HG03108 (cell line): ENCODE measurements at regions not wholly inside any gene's neighbourhood (a gene's known extent, or its start where the extent isn't known, plus 50 kb on each side); places are given as distances from the start of the nearest gene placed in this dataset.
A peak's percentile ranks its signal among the peaks of the same experiment; 100 is the strongest.

Source experiments
- ATAC-seq: cut with Tn5 transposase; IDR thresholded peaks from one replicate; pipeline ENCODE4 v1.9.1; 2021; ENCODE audit warnings: moderate library complexity; ENCODE audit not compliant: unreplicated experiment

DNA sequence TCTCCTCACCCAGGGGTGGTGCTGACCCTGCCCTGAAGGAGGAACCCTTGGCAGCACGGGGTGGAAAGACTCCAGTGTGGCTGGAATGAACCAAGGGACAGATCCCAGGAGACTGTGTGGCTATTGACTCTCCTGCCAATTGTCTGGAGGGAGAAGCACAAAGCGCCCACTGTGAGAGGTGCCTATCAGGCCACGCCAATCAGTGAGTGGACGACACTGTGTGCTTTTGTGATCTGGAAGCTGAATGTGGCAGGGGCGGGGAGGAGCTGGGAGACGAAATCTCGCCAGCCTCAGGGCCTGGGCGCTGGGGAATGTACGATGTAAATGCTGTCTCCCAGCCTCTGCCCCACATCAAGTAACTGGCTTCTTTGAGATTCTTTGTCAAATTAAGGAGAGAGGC is 167.1 kb downstream of the ZBTB18 start:
- ATAC-seq, result no peak

DNA sequence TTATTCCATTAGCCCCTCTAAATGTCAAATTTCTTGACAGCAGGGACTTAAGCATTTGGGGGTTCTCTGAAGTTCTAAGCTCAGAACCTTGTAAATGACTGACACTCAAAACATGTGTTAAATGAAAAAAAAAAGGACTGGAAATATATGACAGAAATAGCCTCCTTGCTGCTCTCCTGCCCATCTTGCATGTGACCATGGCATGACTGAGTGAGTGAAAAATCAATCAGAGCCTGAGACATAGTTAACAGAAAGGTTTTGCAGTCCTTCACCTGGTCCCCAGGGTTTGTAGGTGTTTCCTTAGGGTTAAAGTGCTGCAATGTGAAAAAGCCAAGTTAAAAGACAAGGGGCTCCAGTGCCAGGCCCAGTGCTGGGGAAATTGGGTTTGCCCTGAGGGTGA is 168.1 kb downstream of the ZBTB18 start:
- no peak for ATAC-seq

DNA sequence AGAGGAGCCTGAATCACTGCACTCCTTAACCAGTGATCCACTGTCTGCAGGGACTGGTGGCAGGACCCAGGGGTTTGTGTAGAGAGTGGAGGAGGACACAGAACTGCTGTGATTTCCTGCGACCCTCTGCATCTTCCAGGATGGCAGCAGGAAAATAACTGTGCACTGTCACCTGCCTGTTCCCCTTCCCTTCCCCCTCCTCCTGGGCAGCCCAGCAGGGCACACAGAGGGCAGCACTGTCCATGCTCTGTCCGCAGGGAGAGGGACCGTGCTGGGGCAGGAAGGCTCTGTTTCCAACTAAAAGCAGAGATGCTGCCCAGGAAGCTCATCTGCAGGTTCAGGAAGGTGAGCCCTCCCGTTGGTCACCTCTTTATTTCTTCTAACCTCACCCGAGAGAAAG is 168.7 kb downstream of the ZBTB18 start:
- no peak for ATAC-seq

DNA sequence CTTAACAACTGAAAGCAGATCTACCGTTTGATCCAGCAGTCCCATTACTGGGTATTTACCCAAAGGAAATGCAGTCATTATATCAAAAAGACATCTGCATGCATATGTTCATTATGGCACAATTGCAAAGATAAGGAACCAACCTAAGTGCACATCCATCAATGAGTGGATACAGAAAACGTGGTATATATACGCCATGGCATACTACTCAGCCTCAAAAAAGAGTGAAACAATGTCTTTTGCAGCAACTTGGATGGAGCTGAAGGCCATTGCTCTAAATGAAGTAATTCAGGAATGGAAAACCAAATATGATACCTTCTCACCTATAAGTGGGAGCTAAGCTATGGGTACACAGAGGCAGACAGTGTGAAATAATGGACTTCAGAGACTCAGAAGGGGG is 169.3 kb downstream of the ZBTB18 start:
- ATAC-seq, result no peak

DNA sequence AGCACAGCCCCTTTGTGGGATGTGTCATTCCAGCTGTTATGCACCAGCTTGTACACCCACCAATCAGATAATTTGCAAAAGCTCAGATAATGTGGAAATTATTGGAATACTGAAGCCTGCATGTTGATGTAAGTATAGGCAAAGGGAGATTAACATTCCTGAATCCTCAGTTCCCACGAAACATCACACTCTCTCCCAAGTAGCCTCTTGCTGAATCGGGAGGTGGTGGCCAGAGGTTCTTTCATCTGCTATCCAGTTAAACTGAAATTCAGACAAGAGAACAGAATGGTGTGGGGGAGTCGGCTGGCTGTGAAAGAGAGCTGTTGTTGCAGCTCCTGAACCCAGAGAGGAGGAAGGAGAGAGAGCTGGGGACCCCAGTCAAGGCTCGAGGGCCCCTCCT is 170.9 kb downstream of the ZBTB18 start:
- no peak for ATAC-seq

DNA sequence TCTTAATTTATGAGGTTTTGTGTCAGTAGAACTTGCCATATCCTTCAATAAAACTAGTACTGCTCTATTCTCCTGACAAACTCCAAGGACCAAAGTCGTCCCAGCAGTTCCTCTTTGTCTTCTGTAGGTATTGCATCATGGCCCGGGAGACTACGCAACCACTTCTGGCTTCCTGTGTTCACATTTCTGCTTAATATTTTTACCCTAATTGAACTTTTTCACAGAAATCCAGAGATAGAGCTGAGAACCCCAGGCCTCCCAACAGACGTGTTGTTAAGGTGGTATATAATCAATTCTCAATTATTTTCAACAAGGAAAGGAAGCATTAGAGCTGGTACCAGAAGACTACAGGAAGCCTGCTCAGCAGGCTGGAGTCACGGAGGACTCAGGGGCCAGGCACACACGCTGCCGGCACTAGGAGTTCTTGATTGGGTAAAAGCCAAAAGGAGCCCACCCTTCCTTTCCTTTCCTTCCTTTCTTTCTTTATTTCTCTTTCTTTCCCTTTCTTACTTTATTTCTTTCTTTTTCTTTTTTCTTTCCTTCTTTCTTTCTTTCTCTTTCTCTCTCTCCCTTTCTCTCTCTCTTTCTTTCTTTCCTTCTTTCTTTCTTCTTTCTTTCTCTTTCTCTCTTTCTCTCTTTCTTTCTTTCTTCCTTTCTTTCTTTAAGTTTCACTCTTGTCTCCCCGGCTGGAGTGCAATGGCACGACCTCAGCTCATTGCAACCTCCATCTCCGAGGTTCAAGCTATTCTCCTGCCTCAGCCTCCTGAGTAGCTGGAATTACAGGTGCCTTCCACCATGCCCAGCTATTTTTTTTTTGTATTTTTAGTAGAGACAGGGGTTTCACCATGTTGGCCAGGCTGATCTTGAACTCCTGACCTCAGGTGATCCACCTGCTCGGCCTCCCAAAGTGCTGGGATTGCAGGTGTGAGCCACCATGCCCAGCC is 173.7 kb downstream of the ZBTB18 start:
- no peak for ATAC-seq

DNA sequence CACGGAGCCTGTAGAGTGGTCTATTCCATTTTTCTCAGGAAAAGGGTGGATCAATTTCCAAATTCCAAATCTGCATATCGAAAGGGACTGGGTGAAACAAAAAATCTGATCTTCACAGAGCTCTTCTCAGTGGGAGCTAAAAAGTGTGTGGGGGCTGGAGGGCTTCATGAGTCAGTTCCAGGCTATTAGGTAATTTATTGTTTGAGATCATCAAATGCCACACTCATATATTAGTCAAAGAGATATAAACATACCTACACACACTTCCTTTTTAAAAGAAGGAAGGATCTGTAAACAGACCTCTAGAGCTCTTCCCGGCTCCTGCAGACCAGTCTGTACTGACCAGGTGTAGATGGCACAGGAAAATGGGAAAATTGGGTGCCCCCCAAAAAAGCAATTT is 175.4 kb downstream of the ZBTB18 start:
- no peak for ATAC-seq

DNA sequence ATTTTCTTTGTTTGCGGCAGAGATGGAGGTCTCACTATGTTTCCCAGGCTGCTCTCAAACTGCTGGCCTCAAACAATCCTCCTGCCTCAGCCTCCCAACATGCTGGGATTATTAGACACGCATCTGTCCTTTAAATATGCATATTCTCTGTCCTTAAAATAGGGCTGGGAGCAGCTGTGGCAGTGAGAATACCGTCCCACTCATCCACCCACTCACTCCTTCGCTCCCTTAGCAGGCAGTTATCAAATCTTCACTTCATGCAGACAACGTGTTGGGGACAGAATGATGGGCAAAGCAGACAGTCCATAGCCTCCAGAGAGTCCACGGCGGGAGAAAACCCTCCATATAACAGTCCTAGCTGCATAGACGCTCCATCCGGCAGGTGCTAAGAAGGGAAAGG is 179.4 kb downstream of the ZBTB18 start:
- ATAC-seq, result no peak

DNA sequence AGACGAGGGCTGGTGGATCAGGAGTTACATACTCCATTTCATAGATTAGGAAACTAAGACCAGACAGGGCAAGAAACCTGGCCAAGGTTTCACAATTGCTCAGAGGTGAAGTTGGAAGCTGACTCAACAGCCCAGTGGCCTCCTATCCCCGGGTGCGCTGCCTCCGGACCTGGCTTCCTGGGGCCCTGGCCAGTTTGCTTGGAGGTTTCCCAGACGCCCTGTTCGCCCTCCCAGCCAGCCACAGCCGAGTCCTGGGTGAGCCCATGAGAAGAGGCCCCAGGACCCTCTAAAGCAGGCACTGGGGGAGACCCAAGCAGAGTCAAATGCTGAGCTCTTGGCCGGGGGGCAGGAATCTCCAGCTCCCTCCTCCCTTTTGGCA is 180.1 kb downstream of the ZBTB18 start:
- ATAC-seq, result no peak

DNA sequence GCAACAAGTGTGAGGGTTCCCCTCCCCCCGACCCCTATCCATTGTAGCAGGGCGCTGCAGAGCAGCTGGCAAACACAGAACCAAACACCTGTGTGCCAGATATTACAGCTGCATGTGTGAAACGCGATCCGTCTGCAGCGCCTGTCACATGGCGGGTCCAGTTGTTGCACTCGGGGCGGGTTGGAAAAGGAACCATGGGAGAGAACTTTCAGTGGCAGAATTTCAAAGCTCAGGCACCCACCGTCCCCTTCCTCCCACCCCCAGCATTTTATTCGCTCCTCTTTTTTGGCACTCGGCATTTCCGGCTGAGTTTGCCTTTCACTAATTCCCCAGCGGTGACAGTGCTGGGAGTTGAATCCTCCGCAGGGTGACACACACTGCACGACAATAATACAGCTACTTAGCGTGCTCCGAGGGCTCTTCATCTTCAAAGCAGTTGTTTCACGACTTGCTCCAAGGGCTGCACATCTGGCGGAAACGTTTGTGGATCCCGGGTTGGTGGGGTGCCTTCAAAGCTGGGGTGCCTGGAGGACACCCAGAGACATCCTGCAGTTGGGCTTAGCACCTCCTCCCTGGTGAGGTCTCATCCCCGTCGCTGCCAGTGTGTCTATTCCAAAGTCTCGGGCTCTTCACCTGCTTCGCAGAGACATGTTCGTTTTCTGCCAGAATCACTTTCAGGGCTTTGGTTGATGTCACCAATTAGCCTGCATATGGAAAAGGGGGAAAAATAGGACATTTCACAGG is 180.7 kb downstream of the ZBTB18 start:
- ATAC-seq, result no peak

DNA sequence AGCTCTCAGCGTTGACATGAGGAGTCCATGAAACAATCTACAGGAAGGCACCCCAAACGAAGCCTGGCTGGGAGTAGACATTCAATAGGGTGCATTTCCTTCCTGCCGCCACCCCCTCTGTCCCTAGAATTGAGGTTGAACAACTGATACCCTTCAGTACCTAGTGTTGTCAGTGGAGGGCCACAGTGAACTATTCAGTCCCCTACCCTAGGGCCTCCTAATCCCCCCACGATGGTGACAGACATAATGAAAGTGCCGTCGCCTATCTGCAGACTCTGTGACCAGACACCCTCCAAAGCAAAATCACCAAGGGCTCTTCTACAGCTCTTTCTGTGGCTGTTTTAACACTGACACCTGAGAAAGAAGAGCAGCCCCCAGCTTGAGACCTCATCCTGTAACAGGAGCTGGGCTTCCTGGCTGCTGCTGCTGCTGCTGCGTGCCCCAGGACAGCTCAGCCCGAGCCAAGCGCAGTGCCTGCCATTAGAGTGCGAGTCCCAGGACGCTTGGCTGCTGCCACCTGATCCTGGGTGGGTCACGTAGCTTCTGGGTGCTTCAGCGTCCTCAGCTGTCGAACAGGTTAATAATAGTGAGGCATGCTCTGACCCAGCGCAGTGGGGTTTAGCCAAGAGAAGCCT is 183.0 kb downstream of the ZBTB18 start:
- ATAC-seq, result no peak

DNA sequence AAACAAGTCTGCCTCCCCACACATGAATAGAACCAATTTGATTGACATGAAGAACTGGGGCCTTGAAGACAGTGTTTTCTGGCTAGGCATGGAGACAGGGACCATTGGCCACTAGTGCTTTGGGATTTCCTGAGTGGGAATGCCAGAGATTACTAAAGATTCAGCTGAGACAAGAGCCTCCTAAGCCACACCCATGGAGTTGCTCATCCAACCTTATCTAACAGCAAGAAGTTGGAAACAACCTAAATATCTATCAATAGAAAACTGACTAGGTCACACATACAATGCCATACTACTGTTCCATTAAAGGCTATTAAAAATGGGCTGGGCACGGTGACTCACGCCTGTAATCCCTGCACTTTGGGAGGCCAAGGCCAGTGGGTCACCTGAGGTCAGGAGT is 184.1 kb downstream of the ZBTB18 start:
- no peak for ATAC-seq

DNA sequence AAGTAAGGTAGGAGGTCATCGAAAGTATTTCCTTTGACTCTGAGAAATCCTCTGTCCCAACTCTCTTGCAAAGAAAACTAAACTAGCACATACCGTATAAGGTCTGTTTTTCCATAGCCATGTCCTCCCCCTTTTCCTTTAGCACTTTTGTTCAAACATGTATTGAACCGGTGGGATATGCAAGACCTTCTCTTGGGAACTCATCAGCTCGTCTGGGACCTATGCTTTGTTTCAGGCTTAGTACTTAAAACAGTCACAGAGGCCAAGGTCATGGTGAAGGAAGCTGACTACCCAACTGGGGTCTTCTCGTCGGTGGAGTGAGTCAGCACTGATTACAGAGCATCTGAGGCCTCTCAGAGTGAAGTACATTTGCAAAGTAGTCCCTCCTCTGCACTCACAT is 185.0 kb downstream of the ZBTB18 start:
- no peak for ATAC-seq

DNA sequence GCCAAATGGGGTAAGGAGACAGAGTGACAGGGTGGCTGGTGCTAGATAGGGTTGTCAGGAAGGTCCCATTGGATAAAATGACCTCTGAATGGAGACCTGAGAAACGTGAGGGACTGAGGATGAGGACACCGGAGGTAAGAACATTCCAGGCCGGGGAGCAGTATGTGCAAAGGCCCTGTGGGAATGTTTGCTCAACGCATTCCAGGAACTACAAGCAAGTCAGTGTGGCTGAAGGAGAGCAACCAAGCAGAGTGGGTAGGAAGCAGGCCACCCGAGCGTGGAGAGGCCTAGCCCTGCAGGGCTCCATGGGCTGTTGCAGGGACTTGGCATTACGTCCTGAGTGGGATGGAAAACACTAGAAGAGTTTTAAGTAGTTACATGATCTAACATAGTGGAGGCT is 185.6 kb downstream of the ZBTB18 start:
- no peak for ATAC-seq

DNA sequence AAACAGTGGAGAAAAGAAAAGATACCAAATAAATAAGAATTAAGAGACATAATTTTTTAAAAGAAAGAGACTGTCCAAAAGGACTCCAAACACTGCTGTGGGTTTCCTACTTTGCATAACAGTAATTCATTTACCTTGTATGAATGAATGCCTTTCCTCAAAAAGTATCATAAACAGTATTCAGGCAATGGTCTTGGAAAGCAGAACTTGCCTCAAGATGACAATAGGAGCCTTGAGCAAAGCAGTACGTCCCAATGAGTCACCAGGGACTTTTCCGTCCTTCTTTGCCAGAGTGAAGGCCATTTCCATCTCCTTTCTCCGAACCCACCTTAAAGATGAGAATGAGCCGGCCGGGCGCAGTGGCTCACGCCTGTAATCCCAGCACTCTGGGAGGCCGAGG is 186.4 kb downstream of the ZBTB18 start:
- ATAC-seq, result no peak

DNA sequence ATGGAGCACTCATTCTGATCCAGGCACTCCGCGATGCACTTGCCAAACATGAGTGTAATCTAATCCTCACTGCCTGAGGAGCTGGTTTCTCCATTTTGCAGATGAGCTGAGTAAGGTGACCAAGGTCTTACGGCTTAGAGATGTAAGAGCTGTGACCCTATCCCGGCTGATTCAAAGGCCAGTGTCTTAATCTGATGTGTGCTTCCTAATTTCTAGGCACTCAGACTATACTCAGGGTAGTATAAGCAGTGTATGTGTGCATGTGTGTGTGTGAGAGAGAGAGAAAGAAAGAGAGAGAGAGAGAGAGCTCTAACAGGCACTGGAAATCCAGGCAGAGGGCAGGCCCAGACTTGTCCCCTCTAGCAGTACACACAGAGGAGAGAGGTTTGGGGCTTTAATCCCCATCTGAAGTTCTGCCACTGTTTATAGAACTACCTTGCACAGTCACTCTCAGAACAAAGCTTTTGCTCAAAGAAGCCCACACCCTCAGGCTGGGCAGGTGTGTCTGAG is 188.2 kb downstream of the ZBTB18 start:
- ATAC-seq, result no peak

DNA sequence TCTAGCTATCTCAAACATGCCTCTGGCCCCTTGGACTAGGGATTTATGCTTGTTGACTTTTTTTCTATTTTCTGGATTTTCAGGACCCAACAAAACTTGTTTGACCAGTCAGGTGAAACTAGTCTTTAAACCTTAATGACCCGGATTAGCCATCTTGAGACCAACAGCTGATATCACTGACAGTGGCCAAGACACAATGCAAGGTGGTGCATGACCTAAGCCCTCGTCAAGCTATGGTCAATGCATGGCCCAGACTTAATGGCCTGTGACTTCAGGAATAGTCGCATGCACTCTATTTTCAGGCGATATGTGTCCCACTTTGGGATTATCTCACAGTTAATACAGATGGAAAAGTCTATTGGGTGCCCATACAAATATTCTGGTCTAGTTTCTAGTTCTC is 190.4 kb downstream of the ZBTB18 start:
- ATAC-seq, result no peak

DNA sequence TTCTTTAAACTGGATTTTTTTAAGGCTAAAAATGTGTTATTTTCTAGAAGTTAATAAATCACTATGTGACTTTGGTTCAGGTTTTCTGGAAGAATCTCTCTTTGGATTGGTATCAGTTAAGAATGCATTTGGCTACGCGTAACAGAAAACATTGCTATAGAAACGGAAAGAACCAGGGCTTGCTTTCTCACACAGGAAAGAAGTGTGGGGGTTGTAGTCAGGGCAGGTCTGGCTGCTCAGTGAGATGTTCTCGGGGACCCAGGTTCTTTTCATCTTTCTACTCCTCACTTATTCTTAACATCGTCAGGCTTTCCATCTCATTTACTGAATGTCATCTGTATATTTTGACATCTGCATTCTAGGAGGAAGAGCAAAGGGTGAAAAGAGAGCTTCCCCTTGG is 191.4 kb downstream of the ZBTB18 start:
- peak; percentile 61 for ATAC-seq

DNA sequence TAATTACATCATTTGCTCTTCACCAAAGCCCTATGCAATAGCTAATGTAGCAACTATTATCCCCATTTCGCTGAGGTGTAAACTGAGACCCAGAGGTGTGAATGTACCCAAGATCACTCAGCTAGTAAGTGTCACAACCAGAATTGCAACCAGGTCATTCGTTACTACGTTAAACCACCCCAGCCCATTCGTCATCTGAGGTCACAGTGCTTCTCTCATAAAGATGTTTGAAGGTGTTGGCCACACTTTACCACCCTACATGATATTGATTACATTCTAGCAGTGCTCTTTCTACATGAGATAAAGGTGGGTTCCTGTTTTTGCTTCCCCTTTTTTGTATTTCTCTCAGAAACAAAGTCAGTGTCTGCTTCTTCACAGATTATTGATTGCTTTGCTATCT is 195.3 kb downstream of the ZBTB18 start:
- ATAC-seq, result no peak

DNA sequence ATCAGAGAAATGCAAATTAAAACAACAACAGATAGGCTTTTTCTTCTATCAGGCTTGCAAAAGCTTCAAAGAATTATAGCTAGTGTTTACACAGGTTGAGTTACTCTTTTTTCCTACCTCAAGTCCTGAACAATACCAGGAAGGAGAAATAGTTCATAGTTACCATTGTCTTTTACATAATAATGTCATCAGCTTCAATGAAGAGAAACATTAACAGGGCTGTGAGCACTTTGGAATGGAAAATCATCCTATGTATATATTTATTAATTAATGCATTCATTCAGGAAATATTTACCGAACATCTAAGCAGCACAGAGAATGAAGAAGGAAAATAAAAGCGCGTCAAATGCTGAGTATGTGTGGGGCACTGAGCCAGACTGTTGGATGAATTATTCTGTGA is 197.3 kb downstream of the ZBTB18 start:
- no peak for ATAC-seq

DNA sequence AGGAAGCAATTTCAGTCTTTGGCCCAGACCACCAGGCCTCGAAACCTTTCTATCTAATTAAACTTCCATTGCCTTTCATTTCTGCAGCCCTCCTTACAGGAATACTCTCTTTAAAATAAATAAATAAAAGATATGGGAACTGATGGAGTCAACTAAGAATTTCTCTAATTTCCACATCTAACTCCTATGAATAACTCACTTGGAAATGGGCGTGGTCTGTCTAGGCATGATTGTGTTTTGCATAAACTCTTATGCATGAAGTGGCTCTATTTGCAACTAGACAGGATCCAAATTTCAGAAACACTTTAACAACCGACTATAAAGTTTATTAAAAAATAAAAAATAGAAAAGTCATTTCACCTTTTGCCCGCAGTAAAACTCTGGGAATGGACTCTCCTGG is 199.5 kb downstream of the ADSS2 start:
- ATAC-seq, result no peak

DNA sequence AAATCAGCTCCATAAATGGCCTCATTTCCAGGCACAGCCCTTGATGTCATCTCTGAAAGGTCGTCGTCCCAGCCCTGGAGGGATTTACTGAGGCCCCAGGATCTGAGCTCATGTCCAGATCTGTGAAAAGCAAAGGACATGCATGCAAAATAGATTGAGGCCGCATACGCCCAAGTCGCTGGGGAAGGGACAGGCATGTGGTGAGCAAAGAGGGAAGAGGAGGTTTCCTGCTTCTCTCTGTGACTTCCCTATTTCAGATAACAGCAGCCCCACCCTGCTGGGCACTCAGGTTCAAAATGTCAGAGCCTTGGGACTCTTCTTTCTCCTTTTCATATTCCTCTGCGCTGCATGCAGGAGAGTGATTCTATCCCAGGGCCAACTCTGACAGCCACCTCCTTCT is 197.2 kb downstream of the ADSS2 start:
- ATAC-seq, result no peak
